HEK293 (cell line): ENCODE measurements at regions not wholly inside any gene's neighbourhood (a gene's known extent, or its start where the extent isn't known, plus 50 kb on each side); places are given as distances from the start of the nearest gene placed in this dataset.

Experiments used
- CTCF ChIA-PET: fragments of 350-600 bp; formaldehyde crosslinking; extraction: SDS; loops from one replicate; lab custom pipeline; 2021; ENCODE audit warnings: antibody characterized with exemption; lab: Yijun Ruan, JAX
- POLR2A ChIA-PET: fragments of 300-600 bp; formaldehyde crosslinking; extraction: SDS; loops from one replicate; lab custom pipeline; 2020; ENCODE audit warnings: antibody characterized with exemption, inconsistent platforms; lab: Yijun Ruan, JAX
- H3K27ac ChIP-seq: fragments of 200-500 bp; sonication (Bioruptor generic); 2 replicates; pipeline ENCODE4 v1.5.1; 2014; ENCODE audit warnings: low read depth, low read length, control low read depth, inconsistent platforms; ENCODE audit errors: extremely low read depth
- H3K36me3 ChIP-seq, 2 experiments: fragments of 200-500 bp in 1 of 2; sonication (Bioruptor generic) in 1 of 2; 1 replicate in 1 of 2; 2 replicates in 1 of 2; pipeline ENCODE4 v1.5.1; 2014 to 2017; ENCODE audit warnings: inconsistent platforms in 2 of 2, low read length in 2 of 2; ENCODE audit not compliant: control insufficient read depth in 2 of 2, insufficient read depth in 1 of 2
- H3K4me1 ChIP-seq: fragments of 200-500 bp; sonication (Bioruptor generic); 2 replicates; pipeline ENCODE4 v1.5.1; 2014; ENCODE audit warnings: mild to moderate bottlenecking, low read length, inconsistent platforms; ENCODE audit not compliant: control insufficient read depth, insufficient read depth
- H3K4me3 ChIP-seq: 2 replicates; pipeline ENCODE4 v1.5.1; 2011; ENCODE audit warnings: low read depth, mild to moderate bottlenecking, control low read depth, low read length, moderate library complexity
- H3K9me3 ChIP-seq: fragments of 200-500 bp; sonication (Bioruptor generic); 2 replicates; pipeline ENCODE4 v1.5.1; 2014; ENCODE audit warnings: low read depth, low read length, inconsistent platforms; ENCODE audit not compliant: control insufficient read depth, insufficient read depth
- EGR2 ChIP-seq: fragments of 450-650 bp; formaldehyde crosslinking; IDR thresholded peaks from 2 replicates; pipeline ENCODE4 v1.5.1; 2016; ENCODE audit warnings: low read depth, missing biosample characterization, missing genetic modification characterization
- OVOL3 ChIP-seq: fragments of 450-650 bp; formaldehyde crosslinking; IDR thresholded peaks from 2 replicates; pipeline ENCODE4 v1.5.1; 2016; ENCODE audit warnings: missing biosample characterization, missing genetic modification characterization
- TCF7L2 ChIP-seq: IDR thresholded peaks from 2 replicates; pipeline ENCODE4 v1.6.1; 2011; ENCODE audit warnings: low read depth, mild to moderate bottlenecking, inconsistent platforms, low read length, moderate library complexity, borderline replicate concordance
- ZBTB1 ChIP-seq: fragments of 450-650 bp; formaldehyde crosslinking; IDR thresholded peaks from 2 replicates; pipeline ENCODE4 v1.5.1; 2016; ENCODE audit warnings: missing biosample characterization, missing genetic modification characterization
- ZBTB8A ChIP-seq: fragments of 450-650 bp; formaldehyde crosslinking; IDR thresholded peaks from 2 replicates; pipeline ENCODE4 v1.5.1; 2016; ENCODE audit warnings: missing biosample characterization, missing genetic modification characterization
- ZEB2 ChIP-seq: fragments of 450-650 bp; formaldehyde crosslinking; IDR thresholded peaks from 2 replicates; pipeline ENCODE4 v1.5.1; 2016; ENCODE audit warnings: missing biosample characterization, missing genetic modification characterization
- ZFP41 ChIP-seq: fragments of 450-650 bp; formaldehyde crosslinking; IDR thresholded peaks from 2 replicates; pipeline ENCODE4 v1.5.1; 2016; ENCODE audit warnings: missing biosample characterization, missing genetic modification characterization, borderline replicate concordance
- ZNF133 ChIP-seq: fragments of 450-650 bp; formaldehyde crosslinking; IDR thresholded peaks from 2 replicates; pipeline ENCODE4 v1.5.1; 2016; ENCODE audit warnings: missing biosample characterization, missing genetic modification characterization
- ZNF155 ChIP-seq: fragments of 450-650 bp; formaldehyde crosslinking; IDR thresholded peaks from 2 replicates; pipeline ENCODE4 v1.5.1; 2016; ENCODE audit warnings: missing biosample characterization, missing genetic modification characterization
- ZNF202 ChIP-seq: fragments of 450-650 bp; formaldehyde crosslinking; IDR thresholded peaks from 2 replicates; pipeline ENCODE4 v1.5.1; 2016; ENCODE audit warnings: missing biosample characterization, missing genetic modification characterization, borderline replicate concordance
- ZNF24 ChIP-seq: fragments of 450-650 bp; formaldehyde crosslinking; IDR thresholded peaks from 2 replicates; pipeline ENCODE4 v1.5.1; 2016; ENCODE audit warnings: missing biosample characterization, missing genetic modification characterization
- ZNF394 ChIP-seq: fragments of 450-650 bp; formaldehyde crosslinking; IDR thresholded peaks from 2 replicates; pipeline ENCODE4 v1.5.1; 2016; ENCODE audit warnings: missing biosample characterization, missing genetic modification characterization, mild to moderate bottlenecking, moderate library complexity, borderline replicate concordance
- ZNF426 ChIP-seq: fragments of 450-650 bp; formaldehyde crosslinking; IDR thresholded peaks from 2 replicates; pipeline ENCODE4 v1.5.1; 2017; ENCODE audit warnings: missing biosample characterization, missing genetic modification characterization, mild to moderate bottlenecking, inconsistent platforms, moderate library complexity
- ZNF473 ChIP-seq: fragments of 450-650 bp; formaldehyde crosslinking; IDR thresholded peaks from 2 replicates; pipeline ENCODE4 v1.5.1; 2017; ENCODE audit warnings: missing biosample characterization, missing genetic modification characterization
- ZNF548 ChIP-seq: fragments of 450-650 bp; formaldehyde crosslinking; IDR thresholded peaks from 2 replicates; pipeline ENCODE4 v1.5.1; 2016; ENCODE audit warnings: missing biosample characterization, missing genetic modification characterization
- ZNF549 ChIP-seq: fragments of 450-650 bp; IDR thresholded peaks from 2 replicates; pipeline ENCODE4 v1.5.1; 2018; ENCODE audit warnings: missing biosample characterization, missing genetic modification characterization, mild to moderate bottlenecking, inconsistent platforms, moderate library complexity
- ZNF624 ChIP-seq: fragments of 450-650 bp; formaldehyde crosslinking; IDR thresholded peaks from 2 replicates; pipeline ENCODE4 v1.5.1; 2017; ENCODE audit warnings: missing biosample characterization, missing genetic modification characterization
- ZNF747 ChIP-seq: fragments of 450-650 bp; formaldehyde crosslinking; IDR thresholded peaks from 2 replicates; pipeline ENCODE4 v1.5.1; 2016; ENCODE audit warnings: missing biosample characterization, missing genetic modification characterization
- ZNF768 ChIP-seq: fragments of 450-650 bp; formaldehyde crosslinking; IDR thresholded peaks from 2 replicates; pipeline ENCODE4 v1.5.1; 2018; ENCODE audit warnings: missing biosample characterization, mild to moderate bottlenecking, missing genetic modification characterization
- TF ChIP-seq, protein P1 (sequence below): fragments of 450-650 bp; formaldehyde crosslinking; IDR thresholded peaks from 2 replicates; pipeline ENCODE4 v1.5.0; 2017; ENCODE audit warnings: missing biosample characterization, missing genetic modification characterization, borderline replicate concordance
- TF ChIP-seq, protein P2 (sequence below): fragments of 450-650 bp; formaldehyde crosslinking; IDR thresholded peaks from 2 replicates; pipeline ENCODE4 v1.5.1; 2016; ENCODE audit warnings: missing biosample characterization, missing genetic modification characterization
- TF ChIP-seq, protein P3 (sequence below): fragments of 450-650 bp; formaldehyde crosslinking; IDR thresholded peaks from 2 replicates; pipeline ENCODE4 v1.5.1; 2016; ENCODE audit warnings: missing biosample characterization, missing genetic modification characterization
- TF ChIP-seq, protein P4 (sequence below): fragments of 450-650 bp; formaldehyde crosslinking; IDR thresholded peaks from 2 replicates; pipeline ENCODE4 v1.5.1; 2016; ENCODE audit warnings: missing biosample characterization, missing genetic modification characterization
- TF ChIP-seq, protein P5 (sequence below): fragments of 450-650 bp; formaldehyde crosslinking; IDR thresholded peaks from 2 replicates; pipeline ENCODE4 v1.5.1; 2016; ENCODE audit warnings: missing biosample characterization, missing genetic modification characterization

DNA sequence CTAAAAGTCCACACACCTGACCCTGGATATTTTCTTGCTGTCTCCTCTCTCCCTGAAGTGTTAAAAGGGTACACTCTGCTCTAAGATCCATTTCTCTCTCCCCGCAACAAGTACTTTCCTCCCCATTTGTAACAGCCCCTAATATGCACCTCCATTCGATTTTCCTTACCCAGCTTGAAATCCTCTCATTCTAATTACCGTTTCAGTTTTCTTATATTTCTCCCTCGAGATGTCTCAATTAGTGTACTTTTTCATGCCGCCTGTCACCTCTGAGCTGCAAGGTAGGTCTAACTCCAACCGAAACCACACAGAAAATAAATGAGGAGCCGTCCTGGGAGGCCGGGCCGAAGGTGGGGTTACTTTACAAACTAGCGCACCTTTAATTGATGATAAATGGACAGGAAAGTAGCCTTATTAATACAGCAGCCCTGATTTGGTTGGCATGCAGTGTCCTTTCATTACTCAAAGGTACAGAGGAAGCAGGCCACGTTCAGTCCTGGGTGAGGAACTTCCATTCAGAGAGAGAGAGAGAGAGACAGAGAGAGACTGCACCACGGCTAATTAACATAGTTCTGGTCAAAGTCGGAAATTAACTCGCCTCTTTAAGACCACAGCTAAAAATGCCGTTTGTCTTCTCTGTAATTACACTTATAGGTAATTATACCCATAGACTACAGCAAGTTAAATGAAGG lies 319.9 kb downstream of the ARRDC4 start:
- H3K9me3 ChIP-seq = no peaks in the 10 kb centered on the region
- CTCF ChIA-PET = interaction anchor here (0.6 to 2.2 kb wide), 2 partner anchors 12 to 27 kb away, joined by 3 to 11 read pairs; no protein-coding TSS in a partner anchor
- H3K4me3 ChIP-seq = no peak overlapping the region
- no peak overlapping the region for H3K27ac ChIP-seq
- TF ChIP-seq, protein P1, sequence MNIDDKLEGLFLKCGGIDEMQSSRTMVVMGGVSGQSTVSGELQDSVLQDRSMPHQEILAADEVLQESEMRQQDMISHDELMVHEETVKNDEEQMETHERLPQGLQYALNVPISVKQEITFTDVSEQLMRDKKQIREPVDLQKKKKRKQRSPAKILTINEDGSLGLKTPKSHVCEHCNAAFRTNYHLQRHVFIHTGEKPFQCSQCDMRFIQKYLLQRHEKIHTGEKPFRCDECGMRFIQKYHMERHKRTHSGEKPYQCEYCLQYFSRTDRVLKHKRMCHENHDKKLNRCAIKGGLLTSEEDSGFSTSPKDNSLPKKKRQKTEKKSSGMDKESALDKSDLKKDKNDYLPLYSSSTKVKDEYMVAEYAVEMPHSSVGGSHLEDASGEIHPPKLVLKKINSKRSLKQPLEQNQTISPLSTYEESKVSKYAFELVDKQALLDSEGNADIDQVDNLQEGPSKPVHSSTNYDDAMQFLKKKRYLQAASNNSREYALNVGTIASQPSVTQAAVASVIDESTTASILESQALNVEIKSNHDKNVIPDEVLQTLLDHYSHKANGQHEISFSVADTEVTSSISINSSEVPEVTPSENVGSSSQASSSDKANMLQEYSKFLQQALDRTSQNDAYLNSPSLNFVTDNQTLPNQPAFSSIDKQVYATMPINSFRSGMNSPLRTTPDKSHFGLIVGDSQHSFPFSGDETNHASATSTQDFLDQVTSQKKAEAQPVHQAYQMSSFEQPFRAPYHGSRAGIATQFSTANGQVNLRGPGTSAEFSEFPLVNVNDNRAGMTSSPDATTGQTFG (tag by site-specific recombination) = no peak
- TF ChIP-seq ZNF549 = no peak
- TF ChIP-seq ZNF24 (tag by site-specific recombination) = no peak
- TF ChIP-seq, protein P2, sequence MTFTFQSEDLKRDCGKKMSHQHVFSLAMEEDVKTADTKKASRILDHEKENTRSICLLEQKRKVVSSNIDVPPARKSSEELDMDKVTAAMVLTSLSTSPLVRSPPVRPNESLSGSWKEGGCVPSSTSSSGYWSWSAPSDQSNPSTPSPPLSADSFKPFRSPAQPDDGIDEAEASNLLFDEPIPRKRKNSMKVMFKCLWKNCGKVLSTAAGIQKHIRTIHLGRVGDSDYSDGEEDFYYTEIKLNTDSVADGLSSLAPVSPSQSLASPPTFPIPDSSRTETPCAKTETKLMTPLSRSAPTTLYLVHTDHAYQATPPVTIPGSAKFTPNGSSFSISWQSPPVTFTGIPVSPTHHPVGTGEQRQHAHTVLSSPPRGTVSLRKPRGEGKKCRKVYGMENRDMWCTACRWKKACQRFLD (tag by site-specific recombination) = no peak
- no peak for TF ChIP-seq ZNF747 (tag by site-specific recombination)
- TF ChIP-seq OVOL3 = no peak
- TF ChIP-seq ZEB2 (tag by site-specific recombination) = no peak
- TF ChIP-seq ZNF473 (tag by site-specific recombination) = no peak
- no peak for TF ChIP-seq ZNF155
- TF ChIP-seq, protein P3, sequence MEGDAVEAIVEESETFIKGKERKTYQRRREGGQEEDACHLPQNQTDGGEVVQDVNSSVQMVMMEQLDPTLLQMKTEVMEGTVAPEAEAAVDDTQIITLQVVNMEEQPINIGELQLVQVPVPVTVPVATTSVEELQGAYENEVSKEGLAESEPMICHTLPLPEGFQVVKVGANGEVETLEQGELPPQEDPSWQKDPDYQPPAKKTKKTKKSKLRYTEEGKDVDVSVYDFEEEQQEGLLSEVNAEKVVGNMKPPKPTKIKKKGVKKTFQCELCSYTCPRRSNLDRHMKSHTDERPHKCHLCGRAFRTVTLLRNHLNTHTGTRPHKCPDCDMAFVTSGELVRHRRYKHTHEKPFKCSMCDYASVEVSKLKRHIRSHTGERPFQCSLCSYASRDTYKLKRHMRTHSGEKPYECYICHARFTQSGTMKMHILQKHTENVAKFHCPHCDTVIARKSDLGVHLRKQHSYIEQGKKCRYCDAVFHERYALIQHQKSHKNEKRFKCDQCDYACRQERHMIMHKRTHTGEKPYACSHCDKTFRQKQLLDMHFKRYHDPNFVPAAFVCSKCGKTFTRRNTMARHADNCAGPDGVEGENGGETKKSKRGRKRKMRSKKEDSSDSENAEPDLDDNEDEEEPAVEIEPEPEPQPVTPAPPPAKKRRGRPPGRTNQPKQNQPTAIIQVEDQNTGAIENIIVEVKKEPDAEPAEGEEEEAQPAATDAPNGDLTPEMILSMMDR (tag by site-specific recombination) = no peak
- no peak for TF ChIP-seq ZFP41 (tag by site-specific recombination)
- TF ChIP-seq TCF7L2 = no peak
- no peaks in the 10 kb centered on the region for H3K36me3 ChIP-seq
- H3K4me1 ChIP-seq = no peaks in the 10 kb centered on the region; the same call in 1 of the 2 replicates
- POLR2A ChIA-PET = no interaction called here

DNA sequence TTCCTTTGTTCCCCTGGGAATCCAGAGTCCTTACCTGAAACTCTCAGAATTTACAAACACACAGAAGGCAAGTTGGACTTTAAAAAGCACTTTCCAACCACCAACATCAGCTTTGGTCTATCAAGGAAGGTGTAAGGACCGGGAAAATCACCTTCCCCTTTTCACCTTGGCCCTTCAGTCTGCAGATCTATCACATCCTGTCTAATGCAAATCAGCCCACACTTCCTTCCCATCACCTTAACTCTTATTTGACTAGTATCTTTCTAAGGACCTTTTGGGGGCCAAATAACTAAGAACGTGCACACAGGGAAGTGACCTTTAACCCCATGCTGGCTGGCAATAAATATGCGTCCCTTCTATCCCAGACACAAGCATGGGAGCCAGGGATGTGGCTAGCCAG lies 320.6 kb downstream of the ARRDC4 start:
- ChIA-PET CTCF (interaction anchor here (2.2 kb wide), 1 partner anchor 11 kb away, joined by 11 read pairs; no protein-coding TSS in a partner anchor), POLR2A (no interaction called here)
- H3K4me1 ChIP-seq = no peaks in the 10 kb centered on the region; the same call in 1 of the 2 replicates
- H3K36me3 ChIP-seq = no peaks in the 10 kb centered on the region
- H3K27ac ChIP-seq = no peak overlapping the region
- H3K9me3 ChIP-seq = no peaks in the 10 kb centered on the region
- H3K4me3 ChIP-seq = no peak overlapping the region
- TF ChIP-seq, protein P4, sequence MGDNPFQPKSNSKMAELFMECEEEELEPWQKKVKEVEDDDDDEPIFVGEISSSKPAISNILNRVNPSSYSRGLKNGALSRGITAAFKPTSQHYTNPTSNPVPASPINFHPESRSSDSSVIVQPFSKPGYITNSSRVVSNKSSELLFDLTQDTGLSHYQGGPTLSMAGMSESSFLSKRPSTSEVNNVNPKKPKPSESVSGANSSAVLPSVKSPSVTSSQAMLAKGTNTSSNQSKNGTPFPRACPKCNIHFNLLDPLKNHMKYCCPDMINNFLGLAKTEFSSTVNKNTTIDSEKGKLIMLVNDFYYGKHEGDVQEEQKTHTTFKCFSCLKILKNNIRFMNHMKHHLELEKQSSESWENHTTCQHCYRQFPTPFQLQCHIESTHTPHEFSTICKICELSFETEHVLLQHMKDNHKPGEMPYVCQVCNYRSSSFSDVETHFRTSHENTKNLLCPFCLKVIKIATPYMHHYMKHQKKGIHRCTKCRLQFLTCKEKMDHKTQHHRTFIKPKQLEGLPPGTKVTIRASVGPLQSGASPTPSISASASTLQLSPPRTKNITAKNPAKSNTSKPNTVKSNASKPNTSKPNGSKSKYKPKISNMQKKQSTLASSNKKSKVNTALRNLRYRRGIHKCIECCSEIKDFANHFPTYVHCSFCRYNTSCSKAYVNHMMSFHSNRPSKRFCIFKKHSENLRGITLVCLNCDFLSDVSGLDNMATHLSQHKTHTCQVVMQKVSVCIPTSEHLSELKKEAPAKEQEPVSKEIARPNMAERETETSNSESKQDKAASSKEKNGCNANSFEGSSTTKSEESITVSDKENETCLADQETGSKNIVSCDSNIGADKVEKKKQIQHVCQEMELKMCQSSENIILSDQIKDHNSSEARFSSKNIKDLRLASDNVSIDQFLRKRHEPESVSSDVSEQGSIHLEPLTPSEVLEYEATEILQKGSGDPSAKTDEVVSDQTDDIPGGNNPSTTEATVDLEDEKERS (tag by site-specific recombination) = no peak
- TF ChIP-seq ZNF133 (tag by site-specific recombination) (no peak), ZNF624 (tag by site-specific recombination) (no peak), ZNF548 (tag by site-specific recombination) (no peak), ZBTB1 (tag by site-specific recombination) (no peak), ZNF426 (tag by site-specific recombination) (no peak), ZNF202 (tag by site-specific recombination) (no peak), EGR2 (tag by site-specific recombination) (no peak), ZNF394 (tag by site-specific recombination) (no peak), ZNF768 (no peak), ZBTB8A (no peak)
- TF ChIP-seq, protein P5, sequence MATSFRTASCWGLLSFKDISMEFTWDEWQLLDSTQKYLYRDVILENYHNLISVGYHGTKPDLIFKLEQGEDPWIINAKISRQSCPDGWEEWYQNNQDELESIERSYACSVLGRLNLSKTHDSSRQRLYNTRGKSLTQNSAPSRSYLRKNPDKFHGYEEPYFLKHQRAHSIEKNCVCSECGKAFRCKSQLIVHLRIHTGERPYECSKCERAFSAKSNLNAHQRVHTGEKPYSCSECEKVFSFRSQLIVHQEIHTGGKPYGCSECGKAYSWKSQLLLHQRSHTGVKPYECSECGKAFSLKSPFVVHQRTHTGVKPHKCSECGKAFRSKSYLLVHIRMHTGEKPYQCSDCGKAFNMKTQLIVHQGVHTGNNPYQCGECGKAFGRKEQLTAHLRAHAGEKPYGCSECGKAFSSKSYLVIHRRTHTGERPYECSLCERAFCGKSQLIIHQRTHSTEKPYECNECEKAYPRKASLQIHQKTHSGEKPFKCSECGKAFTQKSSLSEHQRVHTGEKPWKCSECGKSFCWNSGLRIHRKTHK = no peak
